ENCODE measurements at regions not wholly inside any gene's neighbourhood (a gene's known extent, or its start where the extent isn't known, plus 50 kb on each side); places are given as distances from the start of the nearest gene placed in this dataset.

GRCh38 chr16:16923479-16923878 lies 544.5 kb downstream of the NPIPA7 start:
- Mint-ChIP-seq H3K36me3 (no peaks in the 10 kb centered on the region), H3K9me3 (no peaks in the 10 kb centered on the region), H3K4me1 (no peaks in the 10 kb centered on the region), H3K4me3 (no peak overlapping the region), H3K27me3 (ENCODE audit: low read depth) (peaks cover 38% of the 10 kb centered on the region), H3K27ac (no peak overlapping the region)
- TF ChIP-seq, protein P1, sequence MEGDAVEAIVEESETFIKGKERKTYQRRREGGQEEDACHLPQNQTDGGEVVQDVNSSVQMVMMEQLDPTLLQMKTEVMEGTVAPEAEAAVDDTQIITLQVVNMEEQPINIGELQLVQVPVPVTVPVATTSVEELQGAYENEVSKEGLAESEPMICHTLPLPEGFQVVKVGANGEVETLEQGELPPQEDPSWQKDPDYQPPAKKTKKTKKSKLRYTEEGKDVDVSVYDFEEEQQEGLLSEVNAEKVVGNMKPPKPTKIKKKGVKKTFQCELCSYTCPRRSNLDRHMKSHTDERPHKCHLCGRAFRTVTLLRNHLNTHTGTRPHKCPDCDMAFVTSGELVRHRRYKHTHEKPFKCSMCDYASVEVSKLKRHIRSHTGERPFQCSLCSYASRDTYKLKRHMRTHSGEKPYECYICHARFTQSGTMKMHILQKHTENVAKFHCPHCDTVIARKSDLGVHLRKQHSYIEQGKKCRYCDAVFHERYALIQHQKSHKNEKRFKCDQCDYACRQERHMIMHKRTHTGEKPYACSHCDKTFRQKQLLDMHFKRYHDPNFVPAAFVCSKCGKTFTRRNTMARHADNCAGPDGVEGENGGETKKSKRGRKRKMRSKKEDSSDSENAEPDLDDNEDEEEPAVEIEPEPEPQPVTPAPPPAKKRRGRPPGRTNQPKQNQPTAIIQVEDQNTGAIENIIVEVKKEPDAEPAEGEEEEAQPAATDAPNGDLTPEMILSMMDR (IDR thresholded peaks at IDR 0.05; ENCODE audit: unreplicated experiment) = no peak
- DNase-seq (ENCODE audit: low spot score in 2 of 2, unreplicated experiment in 2 of 2) = no peak

- Mint-ChIP-seq H3K4me3 (no peak overlapping the region), H3K9me3 (no peaks in the 10 kb centered on the region), H3K4me1 (no peaks in the 10 kb centered on the region), H3K36me3 (no peaks in the 10 kb centered on the region), H3K27me3 (ENCODE audit: low read depth) (peaks cover 30% of the 10 kb centered on the region), H3K27ac (no peak overlapping the region)
- TF ChIP-seq, protein P1 (IDR thresholded peaks at IDR 0.05; ENCODE audit: unreplicated experiment) = no peak
- no peak for DNase-seq (ENCODE audit: low spot score in 2 of 2, unreplicated experiment in 2 of 2)
Measured at GRCh38 chr16:16924613-16925012, 545.7 kb downstream of the NPIPA7 start.

DNA sequence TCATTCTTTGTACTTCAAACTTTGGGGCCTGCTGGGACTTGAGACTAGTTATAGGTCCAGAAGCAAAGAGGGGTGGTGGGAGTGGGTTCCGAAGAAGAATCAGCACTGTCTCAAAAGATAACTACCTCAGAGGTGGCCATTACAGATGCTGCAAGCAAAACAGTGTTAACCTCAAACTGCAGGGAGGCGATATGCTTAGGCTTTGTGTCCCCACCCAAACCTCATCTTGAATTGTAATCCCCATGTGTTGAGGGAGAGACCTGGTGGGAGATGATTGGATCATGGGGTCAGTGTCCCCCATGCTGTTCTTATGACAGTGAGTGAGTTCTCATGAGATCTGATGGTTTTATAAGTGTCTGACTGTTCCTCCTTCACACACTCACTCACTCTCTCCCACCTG lies 545.3 kb downstream of the XYLT1 start:
- Mint-ChIP-seq H3K4me3 (no peak overlapping the region), H3K27ac (no peak overlapping the region), H3K4me1 (no peaks in the 10 kb centered on the region), H3K9me3 (no peaks in the 10 kb centered on the region), H3K36me3 (no peaks in the 10 kb centered on the region), H3K27me3 (ENCODE audit: low read depth) (peaks cover 25% of the 10 kb centered on the region)
- no peak for DNase-seq (ENCODE audit: low spot score in 2 of 2, unreplicated experiment in 2 of 2)
- TF ChIP-seq, protein P1 (IDR thresholded peaks at IDR 0.05; ENCODE audit: unreplicated experiment) = no peak

DNA sequence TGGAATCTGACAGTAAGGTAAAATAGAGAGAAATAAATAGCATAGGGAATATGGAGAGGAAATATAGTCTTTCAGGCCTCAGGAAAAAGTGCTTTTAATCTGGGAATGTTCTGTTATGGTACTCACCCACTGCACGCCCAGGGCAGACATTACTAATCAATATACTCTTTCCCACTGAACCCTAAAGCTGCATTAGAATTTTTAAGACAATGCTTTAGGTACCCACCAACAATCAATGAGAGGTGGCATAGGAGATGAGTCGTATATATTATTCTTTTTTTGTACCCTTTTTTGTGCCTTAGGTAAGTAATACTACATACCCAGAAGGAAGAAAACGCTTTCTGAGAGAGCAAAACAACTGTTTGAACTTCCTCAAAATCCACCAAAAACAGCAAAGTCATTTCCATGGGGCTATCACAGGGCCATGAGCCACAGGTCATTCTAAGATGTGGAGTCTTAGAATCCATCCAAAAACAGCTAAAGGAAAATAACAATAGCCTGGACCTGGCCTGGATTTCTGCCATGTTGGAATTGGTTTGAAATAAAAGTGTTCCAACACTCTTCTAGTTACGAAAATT lies 542.1 kb downstream of the XYLT1 start:
- Mint-ChIP-seq H3K9me3 (no peaks in the 10 kb centered on the region), H3K27ac (no peak overlapping the region), H3K36me3 (no peaks in the 10 kb centered on the region), H3K4me1 (no peaks in the 10 kb centered on the region), H3K4me3 (no peak overlapping the region), H3K27me3 (ENCODE audit: low read depth) (peaks cover 17% of the 10 kb centered on the region)
- TF ChIP-seq, protein P1 (IDR thresholded peaks at IDR 0.05; ENCODE audit: unreplicated experiment) = no peak
- DNase-seq (ENCODE audit: low spot score in 2 of 2, unreplicated experiment in 2 of 2) = no peak

GRCh38 chr16:16930309-16931000 lies 540.3 kb downstream of the XYLT1 start:
- H3K27ac Mint-ChIP-seq = no peak overlapping the region
- no peak for DNase-seq (ENCODE audit: low spot score in 2 of 2, unreplicated experiment in 2 of 2)
- TF ChIP-seq, protein P1 (IDR thresholded peaks at IDR 0.05; ENCODE audit: unreplicated experiment) = no peak
- H3K9me3 Mint-ChIP-seq = no peaks in the 10 kb centered on the region
- H3K4me3 Mint-ChIP-seq = no peak overlapping the region
- H3K4me1 Mint-ChIP-seq = no peaks in the 10 kb centered on the region
- no peaks in the 10 kb centered on the region for H3K36me3 Mint-ChIP-seq
- H3K27me3 Mint-ChIP-seq (ENCODE audit: low read depth) = peaks cover 14% of the 10 kb centered on the region
